NT2/D1 (cell line): ENCODE measurements at regions not wholly inside any gene's neighbourhood (a gene's known extent, or its start where the extent isn't known, plus 50 kb on each side); places are given as distances from the start of the nearest gene placed in this dataset.

ENCODE experiments used
- SUZ12 ChIP-seq: IDR thresholded peaks from 2 replicates; pipeline ENCODE4 v1.6.1; 2011; ENCODE audit not compliant: insufficient read length, insufficient read depth; ENCODE audit errors: extremely low read depth
- YY1 ChIP-seq: IDR thresholded peaks from 2 replicates; pipeline ENCODE4 v1.6.1; 2011; ENCODE audit not compliant: insufficient read length, insufficient read depth
- ZNF274 ChIP-seq: IDR thresholded peaks from 2 replicates; pipeline ENCODE4 v1.6.1; 2011; ENCODE audit warnings: mild to moderate bottlenecking, low read depth, low read length

DNA sequence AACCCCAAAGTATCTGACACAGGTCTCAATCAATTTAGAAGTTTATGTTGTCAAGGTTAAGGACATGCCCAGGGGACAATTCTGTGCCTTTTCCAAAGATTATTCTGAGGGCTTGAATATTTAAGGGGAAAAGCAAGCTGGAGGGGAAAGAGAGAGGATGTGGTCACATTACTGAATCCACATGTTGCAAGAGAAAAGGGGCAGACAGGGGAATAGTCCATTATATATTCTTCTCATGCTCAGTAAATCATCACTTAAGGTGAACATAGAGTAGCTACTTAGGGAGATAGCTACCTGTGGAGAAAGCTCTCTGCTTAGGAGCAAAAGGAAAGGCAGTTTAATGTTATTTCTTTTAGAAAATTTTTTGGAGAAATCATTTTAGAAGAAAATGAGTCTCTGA lies 751.6 kb downstream of the SI start:
- TF ChIP-seq ZNF274 (no peak), YY1 (no peak), SUZ12 (no peak)
